MG63 (cell line): ENCODE measurements at regions not wholly inside any gene's neighbourhood (a gene's known extent, or its start where the extent isn't known, plus 50 kb on each side); places are given as distances from the start of the nearest gene placed in this dataset.
"Not testable (repeated sequence)": the region's sequence is repeated elsewhere in the genome, so short reads cannot be mapped to it uniquely, and the experiment has no call there.

Experiments
- DNase-seq: peaks from one replicate; pipeline ENCODE4 v3.0.0-alpha.2; 2020
- H3K27me3 ChIP-seq: fragments of 250-450 bp; sonication (Bioruptor Pico); 2 replicates; pipeline ENCODE4 v1.5.1; 2020; ENCODE audit warnings: mild to moderate bottlenecking, moderate library complexity
- H3K36me3 ChIP-seq: fragments of 250-450 bp; sonication (Bioruptor Pico); 2 replicates; pipeline ENCODE4 v1.5.1; 2020; ENCODE audit warnings: mild to moderate bottlenecking, moderate library complexity
- H3K4me3 ChIP-seq: fragments of 250-450 bp; sonication (Bioruptor Pico); 2 replicates; pipeline ENCODE4 v1.5.1; 2020; ENCODE audit warnings: mild to moderate bottlenecking, moderate library complexity
- H3K9me3 ChIP-seq: fragments of 250-450 bp; sonication (Bioruptor Pico); 2 replicates; pipeline ENCODE4 v1.5.1; 2020; ENCODE audit warnings: mild to moderate bottlenecking, moderate library complexity

DNA sequence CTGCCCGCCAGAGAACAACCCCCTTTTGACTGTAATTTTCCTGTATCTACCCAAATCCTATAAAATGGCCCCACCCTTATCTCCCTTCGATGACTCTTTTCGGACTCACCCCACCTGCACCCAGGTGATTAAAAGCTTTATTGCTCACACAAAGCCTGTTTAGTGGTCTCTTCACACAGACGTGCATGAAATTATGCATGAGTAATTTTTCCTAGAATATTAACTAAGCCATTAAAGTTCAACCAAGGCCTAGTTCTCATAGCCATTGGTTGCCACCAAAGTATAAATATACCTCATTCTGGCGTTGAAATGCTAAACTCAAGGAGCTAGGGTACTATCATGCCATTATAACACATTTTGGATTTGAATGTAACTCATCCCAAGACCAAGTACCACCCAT, 243.9 kb downstream of the ZNF608 start:
- no peak for DNase-seq
- Histone ChIP-seq H3K27me3 (no peaks in the 10 kb centered on the region), H3K9me3 (no peaks in the 10 kb centered on the region), H3K36me3 (no peaks in the 10 kb centered on the region), H3K4me3 (no peak overlapping the region)

DNA sequence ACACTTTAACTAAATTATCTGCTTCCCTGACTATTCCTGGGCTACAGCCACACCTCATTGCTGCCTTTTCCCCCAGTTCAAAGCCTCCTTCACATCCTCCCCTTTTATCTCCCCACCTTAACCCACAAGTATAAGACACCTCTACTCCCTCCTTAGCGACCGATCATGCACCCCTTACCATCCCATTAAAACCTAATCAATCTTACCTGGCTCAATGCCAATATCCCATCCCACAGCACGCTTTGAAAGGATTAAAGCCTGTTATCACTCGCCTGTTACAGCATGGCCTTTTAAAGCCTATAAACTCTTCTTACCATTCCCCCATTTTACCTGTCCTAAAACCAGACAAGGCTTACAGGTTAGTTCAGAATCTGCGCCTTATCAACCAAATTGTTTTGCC, 246.6 kb downstream of the ZNF608 start:
- not testable (repeated sequence) for H3K27me3 ChIP-seq, DNase-seq, H3K36me3 ChIP-seq

DNA sequence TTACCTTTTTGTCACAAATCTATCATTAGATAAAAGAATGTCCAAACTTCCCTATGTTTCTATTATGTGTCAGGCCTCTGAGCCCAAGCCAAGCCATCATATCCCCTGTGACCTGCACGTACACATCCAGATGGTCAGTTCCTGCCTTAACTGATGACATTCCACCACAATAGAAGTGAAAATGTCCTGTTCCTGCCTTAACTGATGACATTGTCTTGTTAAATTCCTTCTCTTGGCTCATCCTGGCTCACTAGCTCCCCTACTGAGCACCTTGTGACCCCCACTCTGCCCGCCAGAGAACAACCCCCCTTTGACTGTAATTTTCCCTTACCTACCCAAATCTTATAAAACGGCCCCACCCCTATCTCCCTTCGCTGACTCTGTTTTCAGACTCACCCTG, 249.5 kb downstream of the ZNF608 start:
- H3K36me3 ChIP-seq, H3K27me3 ChIP-seq, DNase-seq, H3K4me3 ChIP-seq, H3K9me3 ChIP-seq: not testable (repeated sequence)

More for the DNA sequence above, 246.6 kb downstream of the ZNF608 start:
- not testable (repeated sequence) for H3K4me3 ChIP-seq, H3K9me3 ChIP-seq

DNA sequence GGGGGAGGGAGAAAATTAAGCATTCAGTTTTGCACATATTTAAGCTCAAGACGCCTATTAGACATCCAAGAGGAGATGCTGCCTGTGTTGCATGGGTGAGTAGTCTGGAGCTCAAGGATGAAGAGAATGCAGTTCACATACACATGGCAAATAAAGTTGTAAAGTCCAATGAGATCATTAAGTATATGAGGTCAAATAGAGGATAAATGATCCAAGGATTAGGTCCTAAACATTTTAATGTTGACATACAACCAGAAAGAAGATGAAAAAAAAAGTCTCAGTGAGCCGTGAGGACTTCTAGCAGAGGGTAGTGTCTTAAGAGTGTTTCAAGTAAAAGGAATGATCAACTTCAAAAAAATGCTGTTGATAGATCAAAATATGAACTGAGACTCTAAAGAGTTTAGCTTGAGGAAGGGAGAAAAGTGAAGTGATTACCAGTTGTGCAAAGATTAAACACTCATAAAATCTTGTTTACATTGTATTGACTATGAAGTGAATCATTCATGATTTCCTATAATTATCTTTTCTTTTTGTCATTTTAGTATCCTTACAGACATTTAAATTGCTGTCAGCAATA, 251.8 kb downstream of the ZNF608 start:
- Histone ChIP-seq H3K9me3 (peaks cover 8% of the 10 kb centered on the region), H3K4me3 (no peak overlapping the region), H3K36me3 (no peaks in the 10 kb centered on the region), H3K27me3 (no peaks in the 10 kb centered on the region)
- no peak for DNase-seq

DNA sequence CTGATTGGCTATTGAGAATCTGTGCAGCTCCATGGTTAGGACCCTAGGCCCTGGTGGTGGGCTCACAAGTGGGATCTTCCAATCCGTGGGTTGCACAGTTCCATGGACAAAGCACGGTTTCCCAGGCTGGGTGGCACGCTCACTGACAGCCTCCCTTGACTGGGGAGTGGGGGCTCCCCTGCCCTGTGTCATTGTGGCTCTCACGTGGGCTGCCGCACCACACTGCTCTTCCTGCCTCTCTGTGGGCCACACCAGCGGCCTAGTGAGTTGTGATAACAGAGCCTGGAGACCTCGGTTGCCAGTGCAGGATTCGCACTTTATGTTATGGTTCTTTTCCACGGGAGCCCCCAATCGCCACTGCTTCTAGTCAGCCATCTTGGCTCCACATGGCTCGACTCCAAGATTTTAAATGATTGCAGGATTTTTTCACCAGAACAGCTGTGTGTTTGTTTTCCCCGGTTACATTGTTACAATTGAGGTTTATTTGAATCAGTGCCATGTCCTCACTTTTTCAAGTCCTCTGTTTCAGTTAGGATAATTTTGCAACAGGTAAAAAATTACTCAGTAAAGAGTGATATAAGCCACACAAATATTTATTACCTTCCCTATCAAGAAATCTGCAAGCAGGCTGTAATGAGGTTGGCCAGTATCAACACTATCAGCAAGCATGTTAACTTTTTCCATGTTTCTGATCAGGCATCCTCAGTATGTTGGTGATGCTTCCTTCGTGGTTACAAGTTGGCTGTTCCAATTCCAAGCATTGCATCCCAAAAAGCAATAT, 253.8 kb downstream of the ZNF608 start:
- H3K27me3 ChIP-seq = no peaks in the 10 kb centered on the region
- H3K4me3 ChIP-seq = no peak overlapping the region
- H3K36me3 ChIP-seq = no peaks in the 10 kb centered on the region
- no peak for DNase-seq
- peaks cover 14% of the 10 kb centered on the region for H3K9me3 ChIP-seq

DNA sequence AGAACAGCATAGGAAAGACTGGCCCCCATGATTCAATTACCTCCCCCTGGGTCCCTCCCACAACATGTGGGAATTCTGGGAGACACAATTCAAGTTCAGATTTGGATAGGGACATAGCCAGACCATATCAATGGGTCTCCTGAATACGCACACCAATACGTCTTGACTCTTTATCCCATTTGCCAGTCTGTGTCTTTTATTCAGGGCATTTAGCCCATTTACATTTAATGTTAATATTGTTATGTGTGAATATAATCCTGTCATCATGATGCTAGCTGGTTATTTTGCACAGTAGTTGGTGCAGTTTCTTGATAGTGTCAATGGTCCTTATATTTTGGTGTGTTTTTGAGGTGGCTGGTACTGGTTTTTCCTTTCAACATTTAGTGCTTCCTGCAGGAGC, 256.1 kb downstream of the ZNF608 start:
- H3K4me3 ChIP-seq = not testable (repeated sequence)

DNA sequence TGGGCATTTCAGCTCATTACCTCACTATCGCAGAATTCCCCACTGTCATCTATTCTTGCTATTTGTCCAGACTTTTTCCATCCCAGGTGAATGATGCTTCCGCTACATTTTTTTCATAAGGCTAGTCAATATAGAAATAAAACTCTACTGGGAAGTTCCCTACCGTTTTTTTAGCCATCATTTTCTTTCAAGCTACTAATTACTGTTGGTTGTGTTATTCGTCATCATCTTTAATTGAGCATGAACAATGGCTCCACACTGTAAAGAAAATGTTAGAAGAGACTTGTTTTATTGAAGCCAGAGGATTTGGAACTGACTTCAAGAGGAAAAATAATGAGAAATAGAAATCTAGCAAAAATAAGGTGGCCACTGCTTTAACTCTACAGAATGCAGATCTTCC, 265.0 kb downstream of the ZNF608 start:
- H3K9me3 ChIP-seq = no peaks in the 10 kb centered on the region; the same call in 1 of the 2 replicates
- no peak overlapping the region for H3K4me3 ChIP-seq
- DNase-seq = no peak
- H3K27me3 ChIP-seq = no peaks in the 10 kb centered on the region
- H3K36me3 ChIP-seq = no peaks in the 10 kb centered on the region

More for the DNA sequence above, 256.1 kb downstream of the ZNF608 start:
- H3K9me3 ChIP-seq = peaks cover 15% of the 10 kb centered on the region
- H3K36me3 ChIP-seq, DNase-seq, H3K27me3 ChIP-seq: not testable (repeated sequence)

DNA sequence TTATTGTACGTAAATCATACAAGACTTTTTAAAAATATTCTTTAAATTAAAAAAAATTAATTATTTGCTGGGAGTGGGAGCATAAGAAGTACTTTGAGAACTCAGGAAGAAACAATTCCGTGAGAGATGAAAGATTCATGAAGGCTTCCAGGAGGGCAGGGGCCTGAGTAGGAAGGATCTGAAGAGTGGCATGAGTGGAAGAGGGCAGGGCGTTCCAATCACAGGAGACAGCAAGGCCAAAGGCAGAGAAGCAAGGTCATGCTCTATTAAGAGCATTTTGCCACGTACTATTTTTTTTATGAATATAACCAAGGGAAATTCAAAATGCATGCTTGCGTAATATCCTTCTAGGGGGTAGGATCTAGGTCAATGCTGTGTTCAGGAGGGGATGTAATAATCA, 265.5 kb downstream of the ZNF608 start:
- H3K36me3 ChIP-seq = no peaks in the 10 kb centered on the region
- no peak for DNase-seq
- H3K27me3 ChIP-seq = no peaks in the 10 kb centered on the region
- no peaks in the 10 kb centered on the region for H3K9me3 ChIP-seq
- no peak overlapping the region for H3K4me3 ChIP-seq

DNA sequence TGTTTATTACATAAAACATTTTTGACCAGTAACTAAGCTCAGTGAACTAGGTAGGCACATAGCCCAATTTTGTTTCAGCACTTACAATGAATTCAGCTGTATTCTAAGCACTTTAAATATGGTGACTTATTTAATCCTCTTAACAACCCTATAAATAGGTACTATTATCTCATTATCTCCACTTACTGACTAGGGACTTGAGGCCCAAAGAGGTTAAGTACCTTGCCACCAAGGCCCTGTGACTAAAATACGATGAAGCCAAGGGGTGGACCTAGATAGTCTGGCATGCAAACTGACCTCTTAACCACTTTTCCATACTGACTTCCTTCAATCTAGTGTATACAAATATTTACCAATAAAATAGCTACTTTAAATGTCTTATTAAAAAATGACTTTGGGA, 266.4 kb downstream of the ZNF608 start:
- Histone ChIP-seq H3K36me3 (no peaks in the 10 kb centered on the region), H3K27me3 (no peaks in the 10 kb centered on the region), H3K9me3 (no peaks in the 10 kb centered on the region)

DNA sequence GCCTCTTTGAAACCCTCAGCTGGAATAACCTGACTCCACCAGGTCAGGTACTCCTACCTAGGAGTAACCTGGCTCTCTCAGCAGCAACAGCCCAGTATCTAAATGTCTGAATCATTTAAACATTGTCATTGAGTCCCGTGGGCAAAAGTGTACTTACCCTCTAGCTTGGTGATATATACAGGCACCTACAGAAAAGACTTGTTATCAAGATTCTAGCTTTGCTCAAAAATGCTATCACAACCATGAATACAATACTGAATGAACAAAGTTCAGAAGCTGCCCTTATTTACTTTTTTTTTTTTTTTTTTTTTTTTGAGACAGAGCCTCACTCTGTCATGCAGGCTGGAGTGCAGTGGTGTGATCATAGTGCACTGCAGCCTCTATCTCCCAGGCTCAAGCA, 268.2 kb downstream of the ZNF608 start:
- Histone ChIP-seq H3K9me3 (no peaks in the 10 kb centered on the region), H3K36me3 (no peaks in the 10 kb centered on the region), H3K4me3 (no peak overlapping the region), H3K27me3 (no peaks in the 10 kb centered on the region)
- no peak for DNase-seq

More for the DNA sequence above, 266.4 kb downstream of the ZNF608 start:
- no peak for DNase-seq
- no peak overlapping the region for H3K4me3 ChIP-seq

DNA sequence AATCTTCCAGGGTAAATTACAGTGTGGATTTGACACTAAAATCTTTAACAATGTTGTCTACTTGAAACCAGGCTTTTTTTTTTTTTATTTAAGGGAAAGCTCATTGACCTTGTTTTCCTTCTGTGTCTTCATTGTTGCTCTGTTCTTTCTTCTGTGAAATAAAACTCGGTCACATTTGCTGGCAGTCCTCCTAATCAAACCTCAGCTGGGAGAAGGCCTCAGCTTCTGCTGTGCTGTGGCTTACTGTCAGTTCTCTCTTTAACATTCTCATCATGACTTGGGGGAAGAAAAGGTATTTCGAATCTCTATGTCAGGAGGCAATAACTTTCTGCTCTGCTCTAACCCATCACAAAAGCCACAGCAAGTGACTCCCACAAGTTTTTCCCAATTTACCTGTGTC, 268.9 kb downstream of the ZNF608 start:
- no peak overlapping the region for H3K4me3 ChIP-seq
- H3K27me3 ChIP-seq = no peaks in the 10 kb centered on the region
- DNase-seq = no peak
- H3K9me3 ChIP-seq = no peaks in the 10 kb centered on the region
- no peaks in the 10 kb centered on the region for H3K36me3 ChIP-seq

DNA sequence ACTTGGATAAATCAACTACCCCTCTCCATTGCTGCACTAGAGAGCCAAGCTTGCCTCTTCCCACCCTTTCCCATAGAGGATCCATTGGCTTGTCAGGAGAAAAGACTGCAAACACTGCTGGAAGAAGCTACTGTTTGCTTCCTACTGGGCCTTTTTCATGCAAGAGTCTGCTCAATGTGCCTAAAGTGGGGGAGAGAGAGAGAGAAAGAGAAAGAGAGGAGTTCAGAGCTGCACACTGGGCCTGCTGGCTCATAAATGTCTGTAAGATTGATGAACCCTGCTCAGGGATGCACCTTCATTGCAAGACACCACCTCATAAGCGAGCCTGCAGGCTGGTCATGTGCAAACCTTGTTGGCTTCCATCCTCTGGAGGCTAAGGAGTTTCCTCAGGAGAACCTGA, 269.4 kb downstream of the ZNF608 start:
- DNase-seq = no peak
- Histone ChIP-seq H3K4me3 (no peak overlapping the region), H3K27me3 (no peaks in the 10 kb centered on the region), H3K9me3 (no peaks in the 10 kb centered on the region), H3K36me3 (no peaks in the 10 kb centered on the region)

DNA sequence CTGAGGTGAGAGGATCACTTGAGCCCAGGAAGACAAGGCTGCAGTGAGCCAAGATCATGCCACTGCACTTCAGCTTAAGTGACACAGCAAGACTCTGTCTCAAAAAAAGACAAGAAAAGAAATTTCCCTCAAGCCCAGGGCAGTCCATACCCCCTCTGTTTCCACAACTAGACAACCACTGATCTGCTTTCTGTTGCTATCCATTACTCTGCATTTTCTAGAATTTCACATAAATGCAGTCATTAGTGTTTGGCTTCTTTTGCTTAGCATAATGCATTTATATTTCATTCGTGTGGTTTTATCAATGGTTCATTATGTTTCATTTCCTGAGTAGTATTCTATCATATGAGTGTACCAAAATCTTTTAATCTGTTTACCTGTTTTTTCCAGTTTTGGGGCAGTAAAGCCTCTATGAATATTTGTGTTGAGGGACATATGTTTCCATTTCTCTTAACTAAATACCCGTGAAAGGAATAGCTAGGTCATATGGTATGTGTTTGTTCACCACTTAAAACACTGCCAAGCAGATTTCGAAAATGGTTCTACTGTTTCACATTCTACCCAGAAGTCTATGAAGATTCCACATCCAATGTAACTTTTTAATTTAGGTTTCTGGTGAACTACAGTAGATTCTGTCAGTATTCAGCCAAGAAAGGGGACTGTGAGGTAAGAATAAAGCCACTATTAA, 271.8 kb downstream of the ZNF608 start:
- no peaks in the 10 kb centered on the region for H3K36me3 ChIP-seq

DNA sequence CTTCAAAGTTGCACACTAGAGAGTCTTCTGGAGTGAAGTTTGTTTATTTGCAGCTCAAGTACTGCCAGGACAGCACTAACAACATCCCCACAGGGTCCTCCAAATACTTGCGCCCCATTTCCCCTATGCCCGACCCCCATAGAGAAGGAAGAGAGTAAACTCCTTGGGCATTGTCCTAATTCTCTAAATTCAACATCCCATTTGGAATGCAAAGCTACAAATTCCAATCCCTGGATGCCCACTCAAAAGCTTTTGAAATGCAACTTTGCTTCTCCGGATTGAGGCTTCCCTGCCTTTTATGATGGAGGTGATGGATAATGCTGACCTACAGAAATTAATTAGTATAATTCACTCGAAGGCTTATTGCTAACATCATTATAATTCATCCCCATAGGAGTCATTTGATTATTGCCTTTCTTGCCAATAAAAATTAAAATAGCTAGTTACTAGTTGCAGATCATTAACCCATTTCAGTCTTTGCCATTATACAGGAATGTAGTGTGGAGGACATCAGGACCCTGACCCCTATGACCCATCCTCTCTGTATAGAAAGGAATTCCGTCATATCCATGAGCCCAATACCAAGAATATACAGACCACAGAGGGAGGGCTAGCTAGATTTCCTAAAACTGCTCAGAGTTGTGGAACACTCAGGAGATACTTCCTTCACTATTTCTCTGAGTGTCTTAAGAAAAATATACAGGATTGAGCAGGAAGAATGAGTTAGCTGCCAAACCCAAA, 277.6 kb downstream of the ZNF608 start:
- Histone ChIP-seq H3K27me3 (no peaks in the 10 kb centered on the region), H3K36me3 (no peaks in the 10 kb centered on the region), H3K9me3 (no peaks in the 10 kb centered on the region), H3K4me3 (no peak overlapping the region)
- DNase-seq = no peak

More for the DNA sequence above, 271.8 kb downstream of the ZNF608 start:
- no peaks in the 10 kb centered on the region for H3K9me3 ChIP-seq
- DNase-seq = no peak
- H3K4me3 ChIP-seq = no peak overlapping the region
- H3K27me3 ChIP-seq = no peaks in the 10 kb centered on the region

DNA sequence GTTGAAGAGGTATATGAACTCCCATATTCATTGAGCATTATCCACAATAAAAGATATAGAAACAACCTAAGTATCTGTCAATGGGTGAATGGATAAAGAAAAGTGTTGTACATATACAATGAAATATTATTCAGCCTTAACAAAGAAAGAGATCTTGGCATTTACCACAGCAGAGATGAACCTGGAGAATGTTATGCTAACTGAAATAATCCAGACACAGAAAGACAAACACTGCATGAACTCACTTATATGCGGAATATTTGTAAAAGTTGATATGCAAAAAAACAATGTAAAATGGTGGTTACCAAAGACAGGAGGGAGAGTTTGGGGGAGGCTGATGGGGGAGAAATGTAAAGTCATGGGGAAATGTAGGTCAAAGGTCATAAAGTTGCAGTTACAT, 278.7 kb downstream of the ZNF608 start:
- Histone ChIP-seq H3K4me3 (no peak overlapping the region), H3K27me3 (no peaks in the 10 kb centered on the region), H3K36me3 (no peaks in the 10 kb centered on the region), H3K9me3 (no peaks in the 10 kb centered on the region)
- DNase-seq = no peak

DNA sequence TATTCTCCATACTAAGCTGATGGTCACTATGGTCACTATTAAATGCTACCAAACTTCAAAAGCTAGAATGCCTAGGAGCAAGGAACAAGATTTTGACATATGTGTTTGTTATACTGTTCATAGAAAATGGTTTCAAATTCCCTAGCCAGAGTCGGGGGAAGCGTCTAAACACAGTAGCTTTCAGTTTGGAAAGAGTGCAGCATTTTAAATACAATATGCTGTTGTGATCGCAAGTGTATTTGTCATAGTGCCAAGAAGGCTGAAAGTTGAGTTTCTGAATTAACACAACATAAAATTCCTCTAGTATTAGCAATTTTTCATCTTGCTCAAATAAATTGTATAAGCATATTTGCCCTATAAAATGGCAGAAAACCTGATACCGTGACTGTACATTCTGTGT, 280.4 kb downstream of the ZNF608 start:
- Histone ChIP-seq H3K9me3 (no peaks in the 10 kb centered on the region), H3K4me3 (no peak overlapping the region), H3K27me3 (no peaks in the 10 kb centered on the region), H3K36me3 (no peaks in the 10 kb centered on the region)
- DNase-seq = no peak

DNA sequence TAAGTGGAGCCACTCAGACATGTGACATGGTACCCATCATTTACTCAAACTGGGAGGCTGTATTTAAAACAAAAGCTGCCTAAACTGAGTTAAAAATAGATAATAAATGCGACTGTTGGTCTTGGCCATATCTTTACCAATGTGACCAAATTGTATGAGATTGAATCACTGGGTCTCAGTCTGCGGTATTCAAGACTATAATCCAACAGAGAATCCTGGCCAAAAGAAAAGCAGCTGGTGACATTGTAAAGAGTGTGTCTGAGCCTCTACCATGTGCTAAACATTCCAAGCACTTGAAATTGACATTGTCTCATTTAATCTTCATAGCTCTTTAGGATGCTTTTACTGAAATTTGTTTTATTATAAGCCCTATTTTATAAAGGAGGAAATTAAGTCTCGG, 282.6 kb downstream of the ZNF608 start:
- no peak for DNase-seq
- no peaks in the 10 kb centered on the region for H3K27me3 ChIP-seq
- peaks cover 4% of the 10 kb centered on the region; the same call in 1 of the 2 replicates for H3K9me3 ChIP-seq
- no peaks in the 10 kb centered on the region for H3K36me3 ChIP-seq
- H3K4me3 ChIP-seq = no peak overlapping the region
